BJ (cell line): ENCODE measurements at regions not wholly inside any gene's neighbourhood (a gene's known extent, or its start where the extent isn't known, plus 50 kb on each side); places are given as distances from the start of the nearest gene placed in this dataset.

ENCODE experiments used
- CTCF ChIA-PET: fragments of 350-600 bp; formaldehyde crosslinking; extraction: SDS; loops from one replicate; lab custom pipeline; 2021; ENCODE audit warnings: antibody characterized with exemption, inconsistent platforms; lab: Yijun Ruan, JAX
- POLR2A ChIA-PET: fragments of 300-600 bp; sonication (Branson Sonifier 250); formaldehyde crosslinking; extraction: SDS; loops from one replicate; lab custom pipeline; 2021; ENCODE audit warnings: antibody characterized with exemption; lab: Charles Lee
- DNase-seq: peaks from one replicate; pipeline ENCODE4 v3.0.0-alpha.2; 2011; ENCODE audit warnings: low read depth
- H3K27me3 ChIP-seq: 2 replicates; pipeline ENCODE4 v1.6.0; 2011; ENCODE audit warnings: low read length; ENCODE audit not compliant: control insufficient read depth, insufficient read depth
- H3K36me3 ChIP-seq: 2 replicates; pipeline ENCODE4 v1.5.1; 2011; ENCODE audit warnings: low read length; ENCODE audit not compliant: control insufficient read depth, insufficient read depth
- H3K4me3 ChIP-seq: 2 replicates; pipeline ENCODE4 v1.5.1; 2011; ENCODE audit warnings: low read depth, mild to moderate bottlenecking, control low read depth, low read length
- CTCF ChIP-seq: IDR thresholded peaks from 2 replicates; pipeline ENCODE4 v1.5.1; 2011; ENCODE audit warnings: low read depth, mild to moderate bottlenecking, control low read depth, inconsistent platforms, low read length, moderate library complexity; ENCODE audit not compliant: insufficient read depth

GRCh38 chr22:19645905-19646304, 68.4 kb upstream of the SEPTIN5 start:
- Histone ChIP-seq H3K27me3 (peaks cover 2% of the 10 kb centered on the region; the same call in 1 of the 2 replicates), H3K4me3 (no peak overlapping the region), H3K36me3 (no peaks in the 10 kb centered on the region)
- DNase-seq, result no peak
- POLR2A ChIA-PET, result no interaction called here
- no peak for TF ChIP-seq CTCF
- CTCF ChIA-PET, result interaction anchor here (1.0 to 2.3 kb wide), 2 partner anchors 14 to 16 kb away, joined by 4 to 12 read pairs; no protein-coding TSS in a partner anchor

- DNase-seq, result no peak
- Histone ChIP-seq H3K36me3 (no peaks in the 10 kb centered on the region), H3K27me3 (peaks cover 2% of the 10 kb centered on the region; the same call in 1 of the 2 replicates), H3K4me3 (no peak overlapping the region)
- CTCF ChIA-PET, result interaction anchor here (0.6 to 2.3 kb wide), 6 partner anchors 14 to 169 kb away, joined by 3 to 12 read pairs (median 4); no protein-coding TSS in a partner anchor
- POLR2A ChIA-PET, result no interaction called here
- no peak for TF ChIP-seq CTCF
Observed at GRCh38 chr22:19646383-19646782, 67.9 kb upstream of the SEPTIN5 start.

GRCh38 chr22:19648419-19648929, 65.8 kb upstream of the SEPTIN5 start:
- ChIA-PET POLR2A (no interaction called here), CTCF (interaction anchor here (0.8 kb wide), 1 partner anchor 19 kb away, joined by 3 read pairs; no protein-coding TSS in a partner anchor)
- Histone ChIP-seq H3K4me3 (no peak overlapping the region), H3K36me3 (no peaks in the 10 kb centered on the region), H3K27me3 (peaks cover 4% of the 10 kb centered on the region)
- no peak for TF ChIP-seq CTCF
- DNase-seq, result no peak

GRCh38 chr22:19652316-19652715, 62.0 kb upstream of the SEPTIN5 start:
- TF ChIP-seq CTCF, result no peak
- Histone ChIP-seq H3K27me3 (peaks cover 4% of the 10 kb centered on the region), H3K4me3 (no peak overlapping the region), H3K36me3 (no peaks in the 10 kb centered on the region)
- ChIA-PET CTCF (interaction anchor here (1.4 kb wide), 1 partner anchor 22 kb away, joined by 3 read pairs; no protein-coding TSS in a partner anchor), POLR2A (no interaction called here)
- no peak for DNase-seq

GRCh38 chr22:19654338-19654987, 59.8 kb upstream of the SEPTIN5 start:
- no peaks in the 10 kb centered on the region for H3K36me3 ChIP-seq
- no peak for DNase-seq
- H3K27me3 ChIP-seq, result peaks cover 4% of the 10 kb centered on the region
- CTCF ChIA-PET, result interaction anchor here (0.6 to 1.0 kb wide), 2 partner anchors 8 to 718 kb away, joined by 3 read pairs; no protein-coding TSS in a partner anchor
- POLR2A ChIA-PET, result no interaction called here
- no peak for TF ChIP-seq CTCF
- no peak overlapping the region for H3K4me3 ChIP-seq
